CD4-positive, CD25-positive, alpha-beta regulatory T cell (primary cell): ENCODE measurements at regions not wholly inside any gene's neighbourhood (a gene's known extent, or its start where the extent isn't known, plus 50 kb on each side); places are given as distances from the start of the nearest gene placed in this dataset.

Source experiments
- ATAC-seq, 2 donors: fragments of 150-1000 bp; cut with Tn5 transposase; one replicate each; pipeline ENCODE4 v1.10.0; 2021; ENCODE audit warnings: low read depth in 2 of 2, moderate number of reproducible peaks in 2 of 2, moderate library complexity in 1 of 2
- DNase-seq, 3 donors: peaks; one replicate each; pipeline versions ENCODE4 v3.0.0 to v3.0.0-alpha.2; 2012 to 2022; ENCODE audit warnings: mixed read lengths in 1 of 3
- H3K27ac ChIP-seq: one replicate; pipeline ENCODE4 v1.7.0; 2013; ENCODE audit warnings: mild to moderate bottlenecking, low read length; ENCODE audit not compliant: insufficient read depth, poor library complexity, severe bottlenecking
- H3K27me3 ChIP-seq: one replicate; pipeline ENCODE4 v1.7.0; 2013; ENCODE audit warnings: low read length; ENCODE audit not compliant: control insufficient read depth, insufficient read depth
- H3K36me3 ChIP-seq: one replicate; pipeline ENCODE4 v1.7.0; 2013; ENCODE audit warnings: mild to moderate bottlenecking, low read length, moderate library complexity; ENCODE audit not compliant: control insufficient read depth, insufficient read depth
- H3K4me1 ChIP-seq: 2 replicates; pipeline ENCODE4 v1.7.0; 2013; ENCODE audit warnings: mild to moderate bottlenecking, low read length; ENCODE audit not compliant: insufficient read depth, control insufficient read depth, poor library complexity, severe bottlenecking
- H3K4me3 ChIP-seq: one replicate; pipeline ENCODE4 v1.7.0; 2013; ENCODE audit warnings: low read depth, mild to moderate bottlenecking, low read length, moderate library complexity
- H3K9me3 ChIP-seq, 2 experiments: 1 replicate in 1 of 2; 2 replicates in 1 of 2; pipeline ENCODE4 v1.7.0; 2013; ENCODE audit warnings: low read length in 2 of 2, mild to moderate bottlenecking in 1 of 2, moderate library complexity in 1 of 2; ENCODE audit not compliant: control insufficient read depth in 2 of 2
- H3K27ac Mint-ChIP-seq, 3 donors: one replicate each; pipeline ENCODE4 v1.8.0; 2020 to 2022; ENCODE audit warnings: mild to moderate bottlenecking in 3 of 3, mixed read lengths in 3 of 3, moderate library complexity in 2 of 3
- H3K27me3 Mint-ChIP-seq: one replicate; pipeline ENCODE4 v1.8.0; 2022; ENCODE audit warnings: mild to moderate bottlenecking, mixed read lengths
- H3K36me3 Mint-ChIP-seq: one replicate; pipeline ENCODE4 v1.8.0; 2020; ENCODE audit warnings: mixed read lengths
- H3K4me1 Mint-ChIP-seq, 4 donors: one replicate each; pipeline ENCODE4 v1.8.0; 2020 to 2022; ENCODE audit warnings: mixed read lengths in 4 of 4, mild to moderate bottlenecking in 1 of 4
- H3K4me3 Mint-ChIP-seq, 4 donors: one replicate each; pipeline ENCODE4 v1.8.0; 2020 to 2022; ENCODE audit warnings: mild to moderate bottlenecking in 4 of 4, mixed read lengths in 4 of 4, moderate library complexity in 3 of 4
- H3K9me3 Mint-ChIP-seq, 7 donors: one replicate each; pipeline ENCODE4 v1.8.0; 2020 to 2022; ENCODE audit warnings: mixed read lengths in 7 of 7, mild to moderate bottlenecking in 3 of 7, moderate library complexity in 2 of 7

DNA sequence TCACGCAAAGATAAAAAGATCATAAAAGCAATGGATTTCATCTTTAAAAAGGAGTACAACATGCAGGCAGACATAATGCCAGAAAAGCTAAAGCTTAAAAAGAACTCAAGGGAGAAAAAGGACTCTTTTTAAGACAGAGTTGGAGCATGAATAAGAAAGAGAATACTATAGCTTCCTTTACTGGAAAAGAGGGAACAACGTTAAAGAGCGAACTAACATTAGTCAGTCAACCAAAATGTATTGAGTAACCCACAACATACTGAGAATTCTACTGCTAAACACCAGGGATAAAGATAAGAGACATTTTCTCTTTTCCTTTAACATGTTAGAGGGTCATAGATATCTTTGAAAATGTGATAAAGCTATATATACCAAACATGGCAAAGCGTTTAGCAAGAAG is 182.0 kb downstream of the DUSP10 start:
- Histone ChIP-seq H3K9me3 (no peaks in the 10 kb centered on the region), H3K4me3 (no peak overlapping the region), H3K27me3 (peaks cover 2% of the 10 kb centered on the region), H3K27ac (no peak overlapping the region), H3K36me3 (no peaks in the 10 kb centered on the region), H3K4me1 (no peaks in the 10 kb centered on the region)
- Mint-ChIP-seq H3K36me3 (no peaks in the 10 kb centered on the region), H3K27me3 (peaks cover 16% of the 10 kb centered on the region), H3K4me3 (no peak overlapping the region), H3K9me3 (peaks cover 0 to 1% (median 0%) of the 10 kb centered on the region in 7 donors), H3K4me1 (peaks cover 0 to 4% (median 0%) of the 10 kb centered on the region in 4 donors), H3K27ac (peak overlapping the region in 1 of 3 donors; percentile 29)
- no peak for ATAC-seq
- DNase-seq = no peak

DNA sequence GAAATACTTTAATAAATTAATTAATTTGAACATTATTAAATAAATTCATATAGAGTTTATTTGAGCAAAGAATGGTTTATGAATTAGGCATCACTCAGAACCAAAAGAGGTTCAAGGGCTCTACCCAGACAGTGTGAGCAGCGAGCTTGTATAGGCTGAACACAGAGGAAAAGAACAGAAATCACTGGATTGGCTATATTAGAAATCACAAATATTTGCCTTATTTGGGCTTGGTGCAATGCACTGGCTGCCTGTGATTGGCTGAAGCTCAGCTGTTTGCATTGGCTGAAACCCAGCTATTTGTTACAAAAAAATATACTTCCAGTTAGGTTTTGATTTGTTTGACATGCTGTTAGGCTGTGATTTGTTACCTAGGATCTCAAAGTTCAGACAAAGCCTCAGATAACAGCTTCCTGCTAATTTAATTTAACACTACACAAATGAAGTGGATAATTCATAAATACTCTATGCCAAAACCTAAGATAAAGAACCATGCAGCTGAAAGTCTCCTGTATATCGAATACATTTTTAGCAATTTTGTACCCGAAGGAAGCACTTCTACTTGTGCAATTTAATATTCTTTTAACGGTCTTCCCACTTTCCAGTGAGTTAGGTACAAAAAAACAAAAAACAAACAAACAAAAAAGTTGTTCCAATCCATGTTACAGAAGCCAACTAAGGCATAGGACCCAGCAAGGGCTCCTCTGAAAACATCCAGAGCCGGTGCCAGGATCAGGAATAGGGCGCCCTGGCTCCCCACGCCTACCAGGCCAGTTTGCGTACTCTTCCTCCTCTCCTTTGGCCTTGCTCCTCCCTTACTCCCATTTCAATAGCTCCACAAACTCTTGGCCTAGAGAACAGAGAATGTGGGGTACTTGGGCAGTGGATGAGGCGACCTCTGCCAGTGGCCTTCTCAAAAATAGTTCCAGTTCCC is 179.1 kb downstream of the DUSP10 start:
- no peaks in the 10 kb centered on the region for H3K9me3 ChIP-seq
- no peaks in the 10 kb centered on the region for H3K36me3 ChIP-seq
- no peak overlapping the region for H3K27ac Mint-ChIP-seq
- H3K36me3 Mint-ChIP-seq = no peaks in the 10 kb centered on the region
- peaks cover 2% of the 10 kb centered on the region for H3K27me3 ChIP-seq
- H3K4me3 Mint-ChIP-seq = no peak overlapping the region
- H3K4me3 ChIP-seq = no peak overlapping the region
- no peak overlapping the region for H3K27ac ChIP-seq
- H3K9me3 Mint-ChIP-seq = peaks cover 0 to 1% (median 0%) of the 10 kb centered on the region in 7 donors
- DNase-seq (no peak), ATAC-seq (no peak)
- H3K4me1 Mint-ChIP-seq = peaks cover 0 to 10% (median 0%) of the 10 kb centered on the region in 4 donors
- peaks cover 22% of the 10 kb centered on the region for H3K27me3 Mint-ChIP-seq
- no peaks in the 10 kb centered on the region for H3K4me1 ChIP-seq

DNA sequence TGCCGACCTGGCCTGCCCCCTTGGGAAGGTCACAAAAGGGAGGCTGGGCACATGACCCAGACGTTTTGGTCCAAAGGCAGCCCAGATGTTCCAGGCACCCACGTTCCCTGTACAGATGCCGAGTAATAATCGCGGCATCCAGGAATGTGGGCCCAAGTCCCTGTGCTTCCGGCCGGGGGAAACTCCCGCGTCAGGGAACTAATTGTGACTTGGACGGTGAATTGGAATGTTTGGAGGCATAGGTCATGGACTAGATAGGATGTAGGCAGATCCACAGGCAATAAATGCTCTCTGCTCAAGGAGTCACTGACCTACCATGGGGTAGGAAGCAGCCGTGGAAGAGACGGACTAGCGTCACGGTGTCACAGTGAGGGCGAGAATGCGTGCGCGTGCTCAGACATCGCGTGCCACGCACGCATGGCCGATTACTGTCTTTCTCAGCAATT is 178.4 kb downstream of the DUSP10 start:
- no peaks in the 10 kb centered on the region for H3K4me1 ChIP-seq
- no peaks in the 10 kb centered on the region for H3K36me3 Mint-ChIP-seq
- no peaks in the 10 kb centered on the region for H3K36me3 ChIP-seq
- H3K4me3 ChIP-seq = no peak overlapping the region
- ATAC-seq (no peak), DNase-seq (no peak)
- H3K27ac Mint-ChIP-seq = no peak overlapping the region
- no peaks in the 10 kb centered on the region for H3K9me3 ChIP-seq
- no peak overlapping the region for H3K27ac ChIP-seq
- peaks cover 0 to 10% (median 0%) of the 10 kb centered on the region in 4 donors for H3K4me1 Mint-ChIP-seq
- H3K4me3 Mint-ChIP-seq = no peak overlapping the region
- H3K27me3 Mint-ChIP-seq = peaks cover 25% of the 10 kb centered on the region
- peaks cover 0 to 1% (median 0%) of the 10 kb centered on the region in 7 donors for H3K9me3 Mint-ChIP-seq
- peaks cover 2% of the 10 kb centered on the region for H3K27me3 ChIP-seq

DNA sequence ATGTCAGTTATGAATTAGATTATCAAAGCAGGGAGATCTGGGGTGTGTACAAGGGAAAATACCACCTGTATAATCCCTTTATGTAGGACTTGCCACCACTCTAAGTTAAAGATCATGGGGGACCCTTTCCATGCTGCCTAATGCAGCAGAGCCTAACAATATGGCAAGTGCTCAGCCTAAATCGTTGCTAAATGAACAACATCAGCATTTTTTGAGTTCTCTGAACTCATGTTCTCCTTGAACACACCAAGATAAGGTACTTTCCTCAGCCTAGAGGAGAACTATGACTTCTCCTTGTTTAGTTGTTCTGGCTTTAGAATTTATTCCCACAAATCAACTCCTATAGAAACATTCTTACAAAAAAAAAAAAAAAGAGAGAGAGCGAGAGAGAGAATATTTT is 177.0 kb downstream of the DUSP10 start:
- H3K27me3 Mint-ChIP-seq = peaks cover 29% of the 10 kb centered on the region
- no peak overlapping the region for H3K4me3 Mint-ChIP-seq
- DNase-seq = no peak
- Histone ChIP-seq H3K27ac (no peak overlapping the region), H3K36me3 (no peaks in the 10 kb centered on the region), H3K27me3 (no peaks in the 10 kb centered on the region), H3K4me3 (no peak overlapping the region), H3K4me1 (no peaks in the 10 kb centered on the region), H3K9me3 (no peaks in the 10 kb centered on the region)
- H3K27ac Mint-ChIP-seq = no peak overlapping the region
- H3K36me3 Mint-ChIP-seq = no peaks in the 10 kb centered on the region
- peaks cover 0 to 10% (median 0%) of the 10 kb centered on the region in 4 donors for H3K4me1 Mint-ChIP-seq
- no peak for ATAC-seq
- H3K9me3 Mint-ChIP-seq = peaks cover 0 to 1% (median 0%) of the 10 kb centered on the region in 7 donors

DNA sequence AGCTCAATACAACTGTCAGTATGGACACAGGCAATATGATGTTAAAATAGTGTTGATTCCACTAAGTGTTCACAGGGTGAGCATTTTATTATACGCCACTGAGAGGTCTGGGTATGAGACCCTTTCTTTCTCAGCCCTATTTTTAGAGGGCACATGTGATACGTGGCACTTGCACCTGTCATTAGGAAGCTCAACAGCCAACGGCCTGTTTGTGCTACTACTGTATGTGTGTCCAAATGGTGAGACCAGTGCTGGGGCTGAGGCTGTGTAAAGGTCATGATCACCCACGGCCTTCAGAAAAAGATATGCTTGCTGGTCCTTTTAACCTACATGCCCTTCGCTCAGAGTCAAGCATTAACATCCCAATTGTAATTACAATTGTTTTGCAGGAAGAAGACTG is 176.2 kb downstream of the DUSP10 start:
- Histone ChIP-seq H3K27ac (no peak overlapping the region), H3K4me3 (no peak overlapping the region), H3K9me3 (no peaks in the 10 kb centered on the region), H3K36me3 (no peaks in the 10 kb centered on the region), H3K4me1 (no peaks in the 10 kb centered on the region), H3K27me3 (no peaks in the 10 kb centered on the region)
- no peak overlapping the region for H3K4me3 Mint-ChIP-seq
- peaks cover 0 to 10% (median 0%) of the 10 kb centered on the region in 4 donors for H3K4me1 Mint-ChIP-seq
- peaks cover 29% of the 10 kb centered on the region for H3K27me3 Mint-ChIP-seq
- H3K27ac Mint-ChIP-seq = no peak overlapping the region
- peaks cover 0 to 1% (median 0%) of the 10 kb centered on the region in 7 donors for H3K9me3 Mint-ChIP-seq
- DNase-seq (no peak), ATAC-seq (no peak)
- H3K36me3 Mint-ChIP-seq = no peaks in the 10 kb centered on the region

DNA sequence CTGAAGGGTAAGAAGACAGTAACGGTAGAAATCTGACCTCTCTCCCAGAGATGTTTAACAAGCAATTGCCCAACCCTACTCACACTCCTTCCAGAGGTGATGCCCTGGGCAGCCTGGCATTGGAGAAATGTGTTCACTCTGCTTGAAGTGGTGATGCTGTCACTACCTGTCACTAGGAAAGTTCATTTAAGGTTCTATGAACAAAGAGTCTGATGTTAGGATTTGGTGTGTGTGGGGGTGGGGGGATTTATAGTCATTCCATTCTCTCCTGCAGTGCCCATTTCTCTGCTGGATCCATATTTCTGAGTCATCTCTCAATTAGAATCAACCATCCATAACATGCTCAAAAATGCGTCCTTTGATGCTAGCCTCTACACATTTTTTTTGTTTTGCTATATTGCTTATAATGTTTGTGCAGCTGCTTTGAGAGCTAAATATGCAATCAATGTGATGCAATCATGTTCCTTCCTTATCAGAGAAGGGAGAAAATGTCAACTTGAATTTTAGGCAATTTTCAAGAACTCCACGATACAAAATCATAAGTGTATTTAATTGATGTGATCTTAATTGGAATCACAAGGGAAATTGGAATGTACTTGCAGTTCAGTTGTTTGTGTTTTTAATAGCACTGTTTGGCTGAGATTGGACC is 173.9 kb downstream of the DUSP10 start:
- Mint-ChIP-seq H3K4me3 (no peak overlapping the region), H3K9me3 (peaks cover 0 to 1% (median 0%) of the 10 kb centered on the region in 7 donors), H3K4me1 (peaks cover 0 to 10% (median 0%) of the 10 kb centered on the region in 4 donors), H3K36me3 (no peaks in the 10 kb centered on the region), H3K27ac (no peak overlapping the region), H3K27me3 (peaks cover 29% of the 10 kb centered on the region)
- no peaks in the 10 kb centered on the region for H3K4me1 ChIP-seq
- H3K27ac ChIP-seq = no peak overlapping the region
- DNase-seq = no peak
- ATAC-seq = no peak
- H3K36me3 ChIP-seq = no peaks in the 10 kb centered on the region
- H3K4me3 ChIP-seq = no peak overlapping the region
- H3K9me3 ChIP-seq = no peaks in the 10 kb centered on the region
- no peaks in the 10 kb centered on the region for H3K27me3 ChIP-seq

DNA sequence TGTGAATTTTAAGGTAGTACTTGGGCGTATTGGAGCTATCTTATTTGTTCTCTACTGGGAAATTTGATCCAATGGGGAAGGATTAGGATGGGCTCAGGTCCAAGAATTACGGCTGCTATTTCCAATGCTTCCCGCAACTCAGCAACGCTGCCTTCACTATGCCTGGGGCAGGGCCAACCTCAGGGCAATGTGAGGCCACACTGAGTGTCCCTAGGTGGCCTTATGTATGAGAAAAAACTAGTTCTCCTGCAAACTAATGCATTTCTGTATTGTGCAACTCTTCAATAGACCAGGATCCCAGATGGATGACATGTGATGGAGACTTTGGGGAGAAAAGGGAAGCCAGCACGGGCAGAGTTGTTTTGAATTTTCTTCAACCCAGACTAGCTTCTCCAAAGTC is 168.1 kb downstream of the DUSP10 start:
- ATAC-seq = no peak

More for the DNA sequence above, 168.1 kb downstream of the DUSP10 start:
- H3K27me3 Mint-ChIP-seq = peaks cover 12% of the 10 kb centered on the region
- Histone ChIP-seq H3K9me3 (no peaks in the 10 kb centered on the region), H3K27me3 (no peaks in the 10 kb centered on the region), H3K4me1 (no peaks in the 10 kb centered on the region), H3K27ac (no peak overlapping the region), H3K4me3 (no peak overlapping the region), H3K36me3 (no peaks in the 10 kb centered on the region)
- peaks cover 0 to 5% (median 0%) of the 10 kb centered on the region in 7 donors for H3K9me3 Mint-ChIP-seq
- H3K4me3 Mint-ChIP-seq = no peak overlapping the region
- no peaks in the 10 kb centered on the region for H3K36me3 Mint-ChIP-seq
- no peak overlapping the region for H3K27ac Mint-ChIP-seq
- H3K4me1 Mint-ChIP-seq = no peaks in the 10 kb centered on the region
- no peak for DNase-seq
